ENCODE measurements at regions not wholly inside any gene's neighbourhood (a gene's known extent, or its start where the extent isn't known, plus 50 kb on each side); places are given as distances from the start of the nearest gene placed in this dataset.

DNA sequence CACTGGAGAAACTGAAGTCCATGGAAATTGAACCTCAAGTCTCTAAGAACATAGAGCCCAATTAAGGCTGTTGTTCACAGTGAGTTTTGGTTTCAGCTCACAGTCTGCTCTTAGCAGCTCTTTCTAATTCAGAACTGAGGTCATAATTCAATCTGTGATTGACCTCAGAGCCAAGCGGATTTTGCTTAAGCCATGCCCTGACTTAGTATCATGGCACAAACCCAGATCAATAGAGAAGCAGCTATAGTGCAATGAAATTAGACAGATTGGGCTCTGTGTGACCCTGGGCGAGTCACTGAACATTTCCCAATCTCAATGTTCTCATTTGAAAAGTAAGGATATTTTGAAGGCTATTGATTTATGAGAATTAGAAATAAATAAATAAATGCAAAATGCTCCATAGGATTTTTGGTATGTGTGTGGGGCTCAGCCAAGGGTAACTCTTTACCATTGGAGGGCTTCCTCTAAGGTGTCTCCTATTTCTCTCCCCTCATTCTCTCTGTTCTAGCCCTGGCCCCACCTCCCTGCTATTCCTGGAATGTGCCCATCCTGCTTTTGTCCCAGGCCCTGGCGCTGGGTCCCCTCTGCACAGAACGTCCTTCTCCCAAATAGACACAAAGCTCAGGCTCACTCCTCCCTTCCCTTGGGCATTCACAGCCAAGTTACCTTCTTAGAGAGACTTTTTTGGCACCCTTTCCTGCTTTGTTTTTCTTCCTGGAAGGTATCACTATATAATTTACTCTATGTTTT lies 239.6 kb downstream of the LPIN1 start:
- H3K4me1 ChIP-seq (ENCODE audit: control insufficient read depth in 5 of 5, insufficient read depth in 5 of 5, low read length in 5 of 5): no peaks in the 10 kb centered on the region
- H3K4me3 ChIP-seq: no peak overlapping the region
- ATAC-seq (ENCODE audit: insufficient read depth, low FRiP score) (no peak), DNase-seq (no peak)
- no peak overlapping the region for H3K9ac ChIP-seq (ENCODE audit: insufficient read depth in 1 of 2, low read length in 2 of 2)
- H3K9me3 ChIP-seq (ENCODE audit: control insufficient read depth in 4 of 4, insufficient read depth in 3 of 4, low read length in 3 of 4): peaks cover 0 to 6% (median 1%) of the 10 kb centered on the region in 4 donors
- no peak overlapping the region for H3K27ac ChIP-seq (ENCODE audit: low read depth in 1 of 2, low read length in 1 of 2)
- 77 to 92% methylated on average over 4 of the region's 4 CpGs for WGBS, 2 donors
- no peaks in the 10 kb centered on the region for H3K27me3 ChIP-seq (ENCODE audit: control insufficient read depth in 3 of 3, insufficient read depth in 3 of 3, low read length in 2 of 3)
- H3K36me3 ChIP-seq (ENCODE audit: control insufficient read depth in 4 of 4, insufficient read depth in 4 of 4, low read length in 4 of 4): no peaks in the 10 kb centered on the region
- TF ChIP-seq, protein P1, sequence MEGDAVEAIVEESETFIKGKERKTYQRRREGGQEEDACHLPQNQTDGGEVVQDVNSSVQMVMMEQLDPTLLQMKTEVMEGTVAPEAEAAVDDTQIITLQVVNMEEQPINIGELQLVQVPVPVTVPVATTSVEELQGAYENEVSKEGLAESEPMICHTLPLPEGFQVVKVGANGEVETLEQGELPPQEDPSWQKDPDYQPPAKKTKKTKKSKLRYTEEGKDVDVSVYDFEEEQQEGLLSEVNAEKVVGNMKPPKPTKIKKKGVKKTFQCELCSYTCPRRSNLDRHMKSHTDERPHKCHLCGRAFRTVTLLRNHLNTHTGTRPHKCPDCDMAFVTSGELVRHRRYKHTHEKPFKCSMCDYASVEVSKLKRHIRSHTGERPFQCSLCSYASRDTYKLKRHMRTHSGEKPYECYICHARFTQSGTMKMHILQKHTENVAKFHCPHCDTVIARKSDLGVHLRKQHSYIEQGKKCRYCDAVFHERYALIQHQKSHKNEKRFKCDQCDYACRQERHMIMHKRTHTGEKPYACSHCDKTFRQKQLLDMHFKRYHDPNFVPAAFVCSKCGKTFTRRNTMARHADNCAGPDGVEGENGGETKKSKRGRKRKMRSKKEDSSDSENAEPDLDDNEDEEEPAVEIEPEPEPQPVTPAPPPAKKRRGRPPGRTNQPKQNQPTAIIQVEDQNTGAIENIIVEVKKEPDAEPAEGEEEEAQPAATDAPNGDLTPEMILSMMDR (IDR thresholded peaks at IDR 0.05; ENCODE audit: control extremely low read depth, extremely low read depth): no peak

DNA sequence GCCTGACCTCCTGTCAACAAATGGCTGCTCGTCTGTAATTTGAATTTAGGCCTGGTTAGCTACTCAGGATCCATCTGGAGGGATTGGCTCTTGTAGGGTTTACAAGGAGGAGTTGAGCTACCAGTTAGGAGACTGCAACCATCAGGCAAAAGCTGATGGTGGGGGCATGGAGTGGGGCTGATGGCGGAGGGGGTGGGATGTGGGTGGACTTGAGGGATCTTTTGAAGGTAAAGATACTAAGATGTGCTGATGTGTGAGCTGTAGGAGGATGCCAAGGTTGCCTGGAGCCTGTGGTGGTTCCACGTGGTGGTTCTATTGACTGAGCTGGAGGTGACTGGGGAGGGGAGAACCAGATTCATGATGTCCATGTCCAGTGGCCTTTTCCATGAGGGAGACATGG lies 240.7 kb downstream of the LPIN1 start:
- TF ChIP-seq, protein P1 (IDR thresholded peaks at IDR 0.05; ENCODE audit: control extremely low read depth, extremely low read depth): no peak
- 91 to 95% methylated on average over 3 of the region's 3 CpGs for WGBS, 2 donors
- DNase-seq (no peak), ATAC-seq (ENCODE audit: insufficient read depth, low FRiP score) (no peak)
- Histone ChIP-seq H3K27ac (ENCODE audit: low read depth in 1 of 2, low read length in 1 of 2) (no peak overlapping the region), H3K4me3 (no peak overlapping the region), H3K4me1 (ENCODE audit: control insufficient read depth in 5 of 5, insufficient read depth in 5 of 5, low read length in 5 of 5) (no peaks in the 10 kb centered on the region), H3K9me3 (ENCODE audit: control insufficient read depth in 4 of 4, insufficient read depth in 3 of 4, low read length in 3 of 4) (peaks cover 0 to 1% (median 0%) of the 10 kb centered on the region in 4 donors), H3K36me3 (ENCODE audit: control insufficient read depth in 4 of 4, insufficient read depth in 4 of 4, low read length in 4 of 4) (no peaks in the 10 kb centered on the region), H3K9ac (ENCODE audit: insufficient read depth in 1 of 2, low read length in 2 of 2) (no peak overlapping the region), H3K27me3 (ENCODE audit: control insufficient read depth in 3 of 3, insufficient read depth in 3 of 3, low read length in 2 of 3) (no peaks in the 10 kb centered on the region)

DNA sequence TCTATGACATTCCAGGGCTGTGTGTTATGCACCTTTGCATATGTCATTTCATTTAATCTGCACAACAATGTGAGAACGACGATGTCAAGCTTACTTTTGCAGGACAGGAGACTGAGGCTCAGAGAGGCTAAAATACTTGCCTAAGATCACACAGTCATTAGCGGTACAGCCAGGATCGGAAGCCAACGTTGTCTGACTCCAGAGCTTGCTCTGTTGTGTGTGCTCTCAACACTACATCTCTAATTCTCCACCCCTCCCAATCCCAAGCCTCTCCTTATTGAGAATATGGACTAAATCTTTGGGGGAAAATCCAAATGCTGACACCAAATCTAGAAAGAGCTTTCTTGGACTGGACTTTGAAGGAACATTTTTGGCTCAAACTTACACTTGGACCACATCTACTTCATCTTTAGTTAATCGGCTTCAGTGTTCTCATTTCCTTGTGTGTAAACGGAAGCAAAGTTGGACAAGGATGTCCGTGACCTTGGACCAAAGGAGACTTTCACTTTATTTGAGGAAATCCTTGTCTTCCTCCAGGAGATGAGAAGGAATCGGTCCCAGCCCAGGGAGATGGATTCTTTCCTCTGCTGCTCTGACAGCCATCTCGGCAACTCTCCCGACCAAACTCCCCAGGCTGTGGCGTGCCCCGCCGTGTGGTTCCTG lies 242.4 kb downstream of the LPIN1 start:
- ATAC-seq (ENCODE audit: insufficient read depth, low FRiP score) (no peak), DNase-seq (no peak)
- 67 to 76% methylated on average over 14 of the region's 14 CpGs for WGBS, 2 donors
- H3K4me1 ChIP-seq (ENCODE audit: control insufficient read depth in 5 of 5, insufficient read depth in 5 of 5, low read length in 5 of 5): no peaks in the 10 kb centered on the region
- no peaks in the 10 kb centered on the region for H3K36me3 ChIP-seq (ENCODE audit: control insufficient read depth in 4 of 4, insufficient read depth in 4 of 4, low read length in 4 of 4)
- H3K4me3 ChIP-seq: no peak overlapping the region
- H3K9me3 ChIP-seq (ENCODE audit: control insufficient read depth in 4 of 4, insufficient read depth in 3 of 4, low read length in 3 of 4): no peaks in the 10 kb centered on the region
- H3K27me3 ChIP-seq (ENCODE audit: control insufficient read depth in 3 of 3, insufficient read depth in 3 of 3, low read length in 2 of 3): no peaks in the 10 kb centered on the region
- no peak overlapping the region for H3K9ac ChIP-seq (ENCODE audit: insufficient read depth in 1 of 2, low read length in 2 of 2)
- no peak overlapping the region for H3K27ac ChIP-seq (ENCODE audit: low read depth in 1 of 2, low read length in 1 of 2)
- TF ChIP-seq, protein P1 (IDR thresholded peaks at IDR 0.05; ENCODE audit: control extremely low read depth, extremely low read depth): no peak

Data from lung (tissue), 11 donors.